OCI-LY1 (cell line): ENCODE measurements at regions not wholly inside any gene's neighbourhood (a gene's known extent, or its start where the extent isn't known, plus 50 kb on each side); places are given as distances from the start of the nearest gene placed in this dataset.

Experiments used
- H2AFZ ChIP-seq: fragments of 200-600 bp; sonication (generic), shearing (Covaris generic); 2 replicates; pipeline ENCODE4 v1.6.0; 2014; ENCODE audit warnings: antibody characterized with exemption, mild to moderate bottlenecking, low read length
- H3F3A ChIP-seq: fragments of 200-600 bp; sonication (generic), shearing (Covaris generic); 2 replicates; pipeline ENCODE4 v1.6.0; 2014; ENCODE audit warnings: mild to moderate bottlenecking, antibody characterized with exemption, low read length, moderate library complexity; ENCODE audit not compliant: insufficient read depth
- H3K27ac ChIP-seq: fragments of 200-600 bp; sonication (generic); 2 replicates; pipeline ENCODE4 v1.5.1; 2014; ENCODE audit warnings: low read length, mixed run types, mild to moderate bottlenecking, low read depth; ENCODE audit not compliant: poor library complexity, severe bottlenecking
- H3K27me3 ChIP-seq: fragments of 200-600 bp; sonication (generic); 2 replicates; pipeline ENCODE4 v1.6.0; 2014; ENCODE audit warnings: antibody characterized with exemption, mild to moderate bottlenecking, low read length, moderate library complexity; ENCODE audit not compliant: insufficient read depth
- H3K36me3 ChIP-seq: fragments of 200-600 bp; sonication (generic); 2 replicates; pipeline ENCODE4 v1.6.1; 2014; ENCODE audit warnings: mild to moderate bottlenecking, antibody characterized with exemption, low read length, moderate library complexity, mixed read lengths; ENCODE audit not compliant: insufficient read depth
- H3K4me1 ChIP-seq: fragments of 200-600 bp; sonication (generic); 2 replicates; pipeline ENCODE4 v1.5.1; 2014; ENCODE audit warnings: mild to moderate bottlenecking, low read length, moderate library complexity; ENCODE audit not compliant: insufficient read depth, severe bottlenecking
- H3K4me2 ChIP-seq: fragments of 200-600 bp; sonication (generic), shearing (Covaris generic); 2 replicates; pipeline ENCODE4 v1.6.1; 2014; ENCODE audit warnings: low read length
- H3K4me3 ChIP-seq: fragments of 200-600 bp; sonication (generic); 2 replicates; pipeline ENCODE4 v1.5.1; 2014; ENCODE audit warnings: low read length, low read depth, mild to moderate bottlenecking, mixed read lengths; ENCODE audit not compliant: poor library complexity, severe bottlenecking
- H3K79me2 ChIP-seq: fragments of 200-600 bp; shearing (Covaris generic); 2 replicates; pipeline ENCODE4 v1.6.1; 2016; ENCODE audit warnings: mixed run types, low read length, mixed read lengths; ENCODE audit not compliant: insufficient read depth
- H3K9ac ChIP-seq: fragments of 200-600 bp; sonication (generic), shearing (Covaris generic); 2 replicates; pipeline ENCODE4 v1.6.1; 2014; ENCODE audit warnings: mild to moderate bottlenecking, low read length, mixed read lengths
- H3K9me2 ChIP-seq: fragments of 200-600 bp; sonication (generic), shearing (Covaris generic); 2 replicates; pipeline ENCODE4 v1.6.1; 2014; ENCODE audit warnings: low read depth, mild to moderate bottlenecking, low read length, mixed read lengths
- H3K9me3 ChIP-seq: fragments of 200-600 bp; shearing (Covaris generic); 2 replicates; pipeline ENCODE4 v1.6.1; 2014; ENCODE audit warnings: low read length, mixed read lengths
- H4K20me1 ChIP-seq: fragments of 200-600 bp; sonication (generic), shearing (Covaris generic); 2 replicates; pipeline ENCODE4 v1.6.0; 2016; ENCODE audit warnings: mild to moderate bottlenecking, low read length; ENCODE audit not compliant: insufficient read depth
- CTCF ChIP-seq: fragments of 200-600 bp; sonication (generic), shearing (Covaris generic); IDR thresholded peaks from 2 replicates; pipeline ENCODE4 v1.5.1; 2017; ENCODE audit warnings: mild to moderate bottlenecking, antibody characterized with exemption, low read length, moderate library complexity, mixed read lengths
- EZH2 ChIP-seq: fragments of 200-600 bp; sonication (generic), shearing (Covaris generic); IDR thresholded peaks from 2 replicates; pipeline ENCODE4 v1.8.0; 2017; ENCODE audit warnings: borderline replicate concordance, mixed run types, mild to moderate bottlenecking, antibody characterized with exemption, low read length, moderate library complexity, mixed read lengths

GRCh38 chr14:39555749-39556148 lies 123.5 kb upstream of the FBXO33 start:
- Histone ChIP-seq H3K27ac (no peak overlapping the region), H3F3A (no peaks in the 10 kb centered on the region), H3K4me1 (no peaks in the 10 kb centered on the region), H3K27me3 (no peaks in the 10 kb centered on the region), H3K9me2 (no peaks in the 10 kb centered on the region), H4K20me1 (no peaks in the 10 kb centered on the region), H3K4me2 (no peak overlapping the region), H2AFZ (no peak overlapping the region), H3K9ac (no peak overlapping the region), H3K4me3 (no peak overlapping the region), H3K36me3 (no peaks in the 10 kb centered on the region), H3K79me2 (no peaks in the 10 kb centered on the region), H3K9me3 (peaks cover 4% of the 10 kb centered on the region; the same call in 1 of the 2 replicates)
- TF ChIP-seq CTCF = no peak
- no peak for TF ChIP-seq EZH2

- no peak for TF ChIP-seq CTCF
- no peak for TF ChIP-seq EZH2
- Histone ChIP-seq H3K9me3 (peaks cover 4% of the 10 kb centered on the region; the same call in 1 of the 2 replicates), H2AFZ (no peak overlapping the region), H3K27me3 (no peaks in the 10 kb centered on the region), H3K27ac (no peak overlapping the region), H3K9ac (no peak overlapping the region), H3K36me3 (no peaks in the 10 kb centered on the region), H3K4me3 (no peak overlapping the region), H3K4me1 (no peaks in the 10 kb centered on the region), H3K79me2 (no peaks in the 10 kb centered on the region), H3F3A (no peaks in the 10 kb centered on the region), H3K9me2 (no peaks in the 10 kb centered on the region), H3K4me2 (no peak overlapping the region), H4K20me1 (no peaks in the 10 kb centered on the region)
Measured at GRCh38 chr14:39554576-39554975, 122.3 kb upstream of the FBXO33 start.

GRCh38 chr14:39548358-39548757 lies 116.1 kb upstream of the FBXO33 start:
- Histone ChIP-seq H3F3A (no peaks in the 10 kb centered on the region), H3K36me3 (no peaks in the 10 kb centered on the region), H3K27me3 (no peaks in the 10 kb centered on the region), H3K9me3 (no peaks in the 10 kb centered on the region), H3K27ac (no peak overlapping the region), H4K20me1 (no peaks in the 10 kb centered on the region), H3K79me2 (no peaks in the 10 kb centered on the region), H3K4me3 (no peak overlapping the region), H3K4me1 (no peaks in the 10 kb centered on the region), H2AFZ (no peak overlapping the region), H3K4me2 (no peak overlapping the region), H3K9me2 (no peaks in the 10 kb centered on the region), H3K9ac (no peak overlapping the region)
- TF ChIP-seq CTCF (no peak), EZH2 (no peak)
